Suprapubic skin (tissue), 4 donors: ENCODE measurements at regions not wholly inside any gene's neighbourhood (a gene's known extent, or its start where the extent isn't known, plus 50 kb on each side); places are given as distances from the start of the nearest gene placed in this dataset.

Experiments used
- DNase-seq, 2 donors: peaks; one replicate each; pipeline ENCODE4 v3.0.0-alpha.2; 2019; ENCODE audit warnings: low spot score in 2 of 2
- H3K27ac ChIP-seq: fragments of 200-600 bp; sonication (generic); one replicate; pipeline ENCODE4 v1.5.1; 2019
- H3K27me3 ChIP-seq: fragments of 200-600 bp; sonication (generic); one replicate; pipeline ENCODE4 v1.5.1; 2019
- H3K36me3 ChIP-seq: fragments of 200-600 bp; sonication (generic); one replicate; pipeline ENCODE4 v1.5.1; 2019
- H3K4me1 ChIP-seq: fragments of 200-600 bp; sonication (generic); one replicate; pipeline ENCODE4 v1.5.1; 2019
- H3K4me3 ChIP-seq: fragments of 200-600 bp; sonication (generic); one replicate; pipeline ENCODE4 v1.5.1; 2019; ENCODE audit warnings: mild to moderate bottlenecking
- H3K9me3 ChIP-seq: fragments of 200-600 bp; sonication (generic); one replicate; pipeline ENCODE4 v1.5.1; 2019
- CTCF ChIP-seq, 2 donors: fragments of 200-600 bp in 1 of 2; fragments of 450-650 bp in 1 of 2; sonication (generic) in 1 of 2; IDR thresholded peaks; one replicate each; pipeline ENCODE4 v1.5.1; 2016 to 2019; ENCODE audit warnings: antibody characterized with exemption in 2 of 2, mild to moderate bottlenecking in 1 of 2, moderate library complexity in 1 of 2
- EP300 ChIP-seq: sonication (generic); formaldehyde crosslinking; IDR thresholded peaks from one replicate; pipeline ENCODE4 v1.6.1; 2017; ENCODE audit warnings: antibody characterized with exemption
- POLR2A ChIP-seq, 2 donors: fragments of 450-650 bp; IDR thresholded peaks; one replicate each; pipeline ENCODE4 v1.6.1; 2017; ENCODE audit warnings: antibody characterized with exemption in 2 of 2, mild to moderate bottlenecking in 2 of 2, moderate library complexity in 2 of 2
- POLR2AphosphoS5 ChIP-seq, 3 donors: sonication (generic); formaldehyde crosslinking; IDR thresholded peaks; one replicate each; pipeline ENCODE4 v1.6.1; 2017; ENCODE audit warnings: antibody characterized with exemption in 3 of 3
- WGBS: methylation state at CpG from one replicate; pipeline ENCODE4 v1.1.5; 2018; 5-methylcytosine and 5-hydroxymethylcytosine counted together

- Histone ChIP-seq H3K4me1 (peaks cover 3% of the 10 kb centered on the region), H3K4me3 (no peak overlapping the region), H3K27me3 (no peaks in the 10 kb centered on the region), H3K36me3 (no peaks in the 10 kb centered on the region), H3K27ac (no peak overlapping the region), H3K9me3 (no peaks in the 10 kb centered on the region)
- WGBS: 89% methylated on average over 1 of the region's 1 CpG
- TF ChIP-seq CTCF (IDR thresholded peaks at IDR 0.05) (no peak), POLR2AphosphoS5 (IDR thresholded peaks at IDR 0.05) (no peak), EP300 (no peak), POLR2A (IDR thresholded peaks at IDR 0.05) (no peak)
- DNase-seq: no peak
These were observed 309.8 kb downstream of the HIVEP2 start for GRCh38 chr6:142635130-142635529.

GRCh38 chr6:142637624-142638351, 307.2 kb downstream of the HIVEP2 start:
- no peak overlapping the region for H3K27ac ChIP-seq
- H3K36me3 ChIP-seq: no peaks in the 10 kb centered on the region
- TF ChIP-seq CTCF (IDR thresholded peaks at IDR 0.05) (no peak), EP300 (no peak), POLR2AphosphoS5 (IDR thresholded peaks at IDR 0.05) (no peak), POLR2A (IDR thresholded peaks at IDR 0.05) (no peak)
- DNase-seq: no peak
- H3K9me3 ChIP-seq: no peaks in the 10 kb centered on the region
- H3K27me3 ChIP-seq: no peaks in the 10 kb centered on the region
- H3K4me3 ChIP-seq: no peak overlapping the region
- no peaks in the 10 kb centered on the region for H3K4me1 ChIP-seq
- WGBS: 94% methylated on average over 10 of the region's 10 CpGs

GRCh38 chr6:142642651-142643050, 302.3 kb downstream of the HIVEP2 start:
- no peaks in the 10 kb centered on the region for H3K36me3 ChIP-seq
- no peak for DNase-seq
- H3K27ac ChIP-seq: no peak overlapping the region
- TF ChIP-seq CTCF (IDR thresholded peaks at IDR 0.05): no peak
- H3K4me1 ChIP-seq: no peaks in the 10 kb centered on the region
- H3K27me3 ChIP-seq: no peaks in the 10 kb centered on the region
- WGBS: 97% methylated on average over 1 of the region's 1 CpG
- no peaks in the 10 kb centered on the region for H3K9me3 ChIP-seq
- H3K4me3 ChIP-seq: no peak overlapping the region

GRCh38 chr6:142644866-142645265, 300.1 kb downstream of the HIVEP2 start:
- Histone ChIP-seq H3K27me3 (no peaks in the 10 kb centered on the region), H3K4me1 (no peaks in the 10 kb centered on the region), H3K9me3 (no peaks in the 10 kb centered on the region), H3K27ac (no peak overlapping the region), H3K4me3 (no peak overlapping the region), H3K36me3 (no peaks in the 10 kb centered on the region)
- 82% methylated on average over 3 of the region's 3 CpGs for WGBS
- DNase-seq: no peak
- TF ChIP-seq POLR2AphosphoS5 (IDR thresholded peaks at IDR 0.05) (no peak), EP300 (no peak), CTCF (IDR thresholded peaks at IDR 0.05) (no peak), POLR2A (IDR thresholded peaks at IDR 0.05) (no peak)

- Histone ChIP-seq H3K36me3 (no peaks in the 10 kb centered on the region), H3K27me3 (no peaks in the 10 kb centered on the region), H3K9me3 (no peaks in the 10 kb centered on the region), H3K27ac (no peak overlapping the region), H3K4me3 (no peak overlapping the region), H3K4me1 (no peaks in the 10 kb centered on the region)
- DNase-seq: no peak
- no peak for TF ChIP-seq POLR2A (IDR thresholded peaks at IDR 0.05)
- TF ChIP-seq EP300: no peak
- TF ChIP-seq CTCF (IDR thresholded peaks at IDR 0.05): no peak
- no peak for TF ChIP-seq POLR2AphosphoS5 (IDR thresholded peaks at IDR 0.05)
- 86% methylated on average over 2 of the region's 2 CpGs for WGBS
These were observed 299.3 kb downstream of the HIVEP2 start for GRCh38 chr6:142645663-142646062.
